ENCODE measurements at regions not wholly inside any gene's neighbourhood (a gene's known extent, or its start where the extent isn't known, plus 50 kb on each side); places are given as distances from the start of the nearest gene placed in this dataset.

DNA sequence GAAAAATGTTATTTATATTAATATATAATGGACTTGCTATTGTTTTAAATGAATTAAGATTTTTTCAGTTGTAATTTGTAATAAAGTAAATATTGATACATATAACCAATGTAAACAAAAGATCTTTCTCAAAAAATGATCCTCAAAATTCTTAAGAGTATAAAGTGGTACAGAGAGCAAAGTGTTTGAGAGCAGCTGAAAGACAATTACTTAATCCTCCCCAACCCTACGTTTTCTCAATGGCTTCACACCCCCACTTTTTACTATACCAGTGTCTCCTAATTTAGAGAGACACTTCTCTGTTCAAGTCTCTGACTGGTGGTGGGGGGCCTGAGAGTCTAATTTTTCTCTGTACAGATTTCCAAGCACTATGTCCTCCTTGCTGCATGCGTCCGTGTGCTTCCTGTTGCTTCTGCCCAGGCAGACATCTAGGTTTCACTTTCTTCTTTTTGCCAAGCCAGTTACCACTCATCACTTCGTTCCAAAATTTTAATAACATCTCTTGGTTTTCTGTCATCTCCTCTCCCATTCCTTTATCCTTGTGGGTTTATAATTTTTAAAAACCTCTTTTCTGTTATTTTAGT lies 276.3 kb upstream of the DNAJC19 start:
- TF ChIP-seq, protein P1, sequence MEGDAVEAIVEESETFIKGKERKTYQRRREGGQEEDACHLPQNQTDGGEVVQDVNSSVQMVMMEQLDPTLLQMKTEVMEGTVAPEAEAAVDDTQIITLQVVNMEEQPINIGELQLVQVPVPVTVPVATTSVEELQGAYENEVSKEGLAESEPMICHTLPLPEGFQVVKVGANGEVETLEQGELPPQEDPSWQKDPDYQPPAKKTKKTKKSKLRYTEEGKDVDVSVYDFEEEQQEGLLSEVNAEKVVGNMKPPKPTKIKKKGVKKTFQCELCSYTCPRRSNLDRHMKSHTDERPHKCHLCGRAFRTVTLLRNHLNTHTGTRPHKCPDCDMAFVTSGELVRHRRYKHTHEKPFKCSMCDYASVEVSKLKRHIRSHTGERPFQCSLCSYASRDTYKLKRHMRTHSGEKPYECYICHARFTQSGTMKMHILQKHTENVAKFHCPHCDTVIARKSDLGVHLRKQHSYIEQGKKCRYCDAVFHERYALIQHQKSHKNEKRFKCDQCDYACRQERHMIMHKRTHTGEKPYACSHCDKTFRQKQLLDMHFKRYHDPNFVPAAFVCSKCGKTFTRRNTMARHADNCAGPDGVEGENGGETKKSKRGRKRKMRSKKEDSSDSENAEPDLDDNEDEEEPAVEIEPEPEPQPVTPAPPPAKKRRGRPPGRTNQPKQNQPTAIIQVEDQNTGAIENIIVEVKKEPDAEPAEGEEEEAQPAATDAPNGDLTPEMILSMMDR (IDR thresholded peaks at IDR 0.05): no peak
- TF ChIP-seq POLR2AphosphoS5 (IDR thresholded peaks at IDR 0.05): no peak
- no peak for TF ChIP-seq POLR2A (IDR thresholded peaks at IDR 0.05)
- no peak for TF ChIP-seq EP300 (IDR thresholded peaks at IDR 0.05)
- Histone ChIP-seq H3K36me3 (no peaks in the 10 kb centered on the region), H3K4me3 (no peak overlapping the region), H3K27ac (no peak overlapping the region), H3K27me3 (no peaks in the 10 kb centered on the region), H3K4me1 (no peaks in the 10 kb centered on the region), H3K9me3 (peaks cover 4% of the 10 kb centered on the region)
- DNase-seq (ENCODE audit: low spot score in 2 of 2): no peak
- WGBS: 46% methylated on average over 4 of the region's 4 CpGs

DNA sequence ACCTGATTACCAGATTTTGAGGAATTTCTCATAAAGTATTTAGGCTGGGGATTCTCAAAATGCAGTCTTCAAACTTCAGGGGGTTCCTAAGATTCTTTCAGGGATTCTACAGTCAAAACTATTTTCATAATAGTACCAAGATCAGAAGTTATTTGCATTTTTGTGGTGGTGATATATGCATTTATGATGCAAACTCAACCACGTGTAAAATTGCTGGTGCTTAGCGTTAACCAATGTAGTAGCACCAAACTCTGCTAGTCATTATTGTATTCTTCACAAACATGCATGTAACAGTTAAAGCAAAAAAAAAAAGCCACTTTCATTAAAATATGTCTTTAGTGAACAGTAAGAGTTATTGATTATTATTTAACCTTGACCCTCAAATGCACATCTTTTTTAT lies 274.9 kb upstream of the DNAJC19 start:
- no peak for DNase-seq (ENCODE audit: low spot score in 2 of 2)
- no peaks in the 10 kb centered on the region for H3K4me1 ChIP-seq
- no peak for TF ChIP-seq POLR2A (IDR thresholded peaks at IDR 0.05)
- no peak for TF ChIP-seq EP300 (IDR thresholded peaks at IDR 0.05)
- TF ChIP-seq, protein P1 (IDR thresholded peaks at IDR 0.05): no peak
- TF ChIP-seq POLR2AphosphoS5 (IDR thresholded peaks at IDR 0.05): no peak
- H3K9me3 ChIP-seq: peaks cover 4% of the 10 kb centered on the region
- H3K36me3 ChIP-seq: no peaks in the 10 kb centered on the region
- no peak overlapping the region for H3K27ac ChIP-seq
- no peak overlapping the region for H3K4me3 ChIP-seq
- 74% methylated on average over 2 of the region's 2 CpGs for WGBS
- no peaks in the 10 kb centered on the region for H3K27me3 ChIP-seq

DNA sequence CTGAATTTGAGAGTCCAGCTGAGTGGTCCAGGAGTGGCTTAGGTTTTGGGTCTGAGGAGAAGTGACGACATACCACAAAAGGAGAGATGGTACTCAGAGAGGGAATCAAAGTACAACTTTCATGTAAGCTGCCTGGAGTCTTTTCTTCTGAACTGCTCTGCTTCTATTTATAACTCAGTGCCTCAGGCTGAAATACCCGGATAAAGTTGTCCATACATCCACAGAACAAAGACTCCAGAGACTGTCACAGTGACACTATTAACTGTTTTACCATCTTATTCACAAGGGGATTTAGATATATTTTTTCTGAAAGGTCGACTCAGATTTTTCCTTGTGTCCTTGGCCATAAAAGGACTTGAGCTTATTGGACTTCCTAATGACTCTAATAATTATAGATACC lies 264.3 kb upstream of the DNAJC19 start:
- Histone ChIP-seq H3K27ac (no peak overlapping the region), H3K9me3 (no peaks in the 10 kb centered on the region), H3K4me1 (no peaks in the 10 kb centered on the region), H3K4me3 (no peak overlapping the region), H3K36me3 (no peaks in the 10 kb centered on the region), H3K27me3 (no peaks in the 10 kb centered on the region)
- no peak for DNase-seq (ENCODE audit: low spot score in 2 of 2)
- no peak for TF ChIP-seq EP300 (IDR thresholded peaks at IDR 0.05)
- TF ChIP-seq POLR2AphosphoS5 (IDR thresholded peaks at IDR 0.05): no peak
- WGBS: 26% methylated on average over 3 of the region's 3 CpGs

DNA sequence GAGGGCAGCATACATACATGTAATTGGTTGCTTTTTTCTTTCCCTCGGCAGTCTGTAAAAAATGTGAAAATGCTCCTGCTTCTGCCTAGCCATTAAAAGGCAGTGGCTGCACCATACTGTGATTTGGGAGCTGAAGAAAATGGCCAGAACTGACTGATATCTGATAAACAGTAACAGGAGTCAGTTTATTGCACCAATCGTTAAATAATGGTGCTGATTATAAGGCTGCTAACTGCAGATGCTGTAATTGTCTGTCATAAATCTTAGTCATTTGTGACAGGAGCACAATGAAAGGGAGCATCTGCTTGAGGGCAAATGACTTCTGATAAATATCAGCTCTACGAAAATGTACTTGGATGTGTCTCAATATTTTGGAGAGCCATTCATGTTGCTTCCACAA lies 263.1 kb upstream of the DNAJC19 start:
- H3K27ac ChIP-seq: no peak overlapping the region
- no peaks in the 10 kb centered on the region for H3K36me3 ChIP-seq
- no peaks in the 10 kb centered on the region for H3K27me3 ChIP-seq
- H3K4me1 ChIP-seq: no peaks in the 10 kb centered on the region
- TF ChIP-seq, protein P1 (IDR thresholded peaks at IDR 0.05): no peak
- no peak for TF ChIP-seq EP300 (IDR thresholded peaks at IDR 0.05)
- TF ChIP-seq POLR2A (IDR thresholded peaks at IDR 0.05): no peak
- no peak for TF ChIP-seq POLR2AphosphoS5 (IDR thresholded peaks at IDR 0.05)
- H3K9me3 ChIP-seq: no peaks in the 10 kb centered on the region
- no peak for DNase-seq (ENCODE audit: low spot score in 2 of 2)
- 5% methylated on average over 3 of the region's 3 CpGs for WGBS
- no peak overlapping the region for H3K4me3 ChIP-seq

DNA sequence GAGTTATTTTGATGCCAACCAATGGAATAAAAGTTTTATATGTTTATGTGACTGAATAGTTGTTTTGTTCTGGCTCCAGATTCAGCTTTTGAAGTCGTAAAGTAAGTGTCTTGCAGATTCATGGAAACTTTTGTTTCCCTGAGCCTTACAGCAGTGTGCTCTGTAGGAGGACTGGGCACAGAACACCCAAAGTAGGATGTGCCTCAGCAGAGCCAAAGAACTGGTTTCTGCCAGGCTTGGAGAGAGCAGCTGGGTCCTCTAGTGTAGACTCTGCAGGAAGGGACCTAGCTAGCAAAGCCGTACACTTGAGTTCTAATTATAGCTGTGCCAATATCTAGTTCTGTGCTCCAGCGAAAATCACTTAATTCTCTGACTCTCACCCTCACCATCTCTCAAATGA lies 261.2 kb upstream of the DNAJC19 start:
- H3K9me3 ChIP-seq: no peaks in the 10 kb centered on the region
- DNase-seq (ENCODE audit: low spot score in 2 of 2): no peak
- H3K36me3 ChIP-seq: no peaks in the 10 kb centered on the region
- no peak overlapping the region for H3K4me3 ChIP-seq
- H3K27ac ChIP-seq: no peak overlapping the region
- TF ChIP-seq EP300 (IDR thresholded peaks at IDR 0.05) (no peak), POLR2AphosphoS5 (IDR thresholded peaks at IDR 0.05) (no peak), POLR2A (IDR thresholded peaks at IDR 0.05) (no peak)
- TF ChIP-seq, protein P1 (IDR thresholded peaks at IDR 0.05): no peak
- H3K27me3 ChIP-seq: no peaks in the 10 kb centered on the region
- no peaks in the 10 kb centered on the region for H3K4me1 ChIP-seq
- 63% methylated on average over 3 of the region's 3 CpGs for WGBS

DNA sequence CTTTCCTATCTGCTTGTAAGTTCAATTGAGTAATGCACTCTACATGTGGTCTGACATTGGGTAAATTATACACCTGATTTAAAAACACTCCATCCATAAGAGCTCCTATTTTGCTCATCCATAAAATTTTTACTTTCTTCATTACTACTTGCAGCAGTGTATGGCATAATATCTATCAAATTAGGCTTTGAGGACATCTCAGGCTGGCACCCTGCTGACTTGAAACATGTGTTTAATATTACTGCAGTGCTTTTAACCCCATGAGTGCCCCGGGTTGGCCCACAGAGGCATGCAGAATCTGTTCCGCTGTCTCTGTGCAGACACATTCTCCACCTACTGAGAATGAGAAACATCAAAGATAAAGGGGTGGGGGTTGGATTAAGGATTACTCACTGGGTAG lies 249.9 kb upstream of the DNAJC19 start:
- Histone ChIP-seq H3K4me1 (no peaks in the 10 kb centered on the region), H3K27me3 (no peaks in the 10 kb centered on the region), H3K4me3 (no peak overlapping the region), H3K36me3 (no peaks in the 10 kb centered on the region), H3K27ac (no peak overlapping the region), H3K9me3 (no peaks in the 10 kb centered on the region)
- 67% methylated on average over 2 of the region's 2 CpGs for WGBS
- no peak for DNase-seq (ENCODE audit: low spot score in 2 of 2)
- no peak for TF ChIP-seq EP300 (IDR thresholded peaks at IDR 0.05)
- no peak for TF ChIP-seq POLR2AphosphoS5 (IDR thresholded peaks at IDR 0.05)
- TF ChIP-seq, protein P1 (IDR thresholded peaks at IDR 0.05): no peak
- no peak for TF ChIP-seq POLR2A (IDR thresholded peaks at IDR 0.05)
